Fibroblast of villous mesenchyme (primary cell): ENCODE measurements at regions not wholly inside any gene's neighbourhood (a gene's known extent, or its start where the extent isn't known, plus 50 kb on each side); places are given as distances from the start of the nearest gene placed in this dataset. TPM values are rescaled to one million over a fixed set of nuclear protein-coding genes. Genes with fewer than 3 reads are reported as not detected.
A peak's percentile ranks its signal among the peaks of the same experiment; 100 is the strongest.

Experiments
- DNase-seq: peaks from one replicate; pipeline ENCODE4 v3.0.0-alpha.2; 2010; ENCODE audit warnings: low read depth
- H3K4me3 ChIP-seq: 2 replicates; pipeline ENCODE4 v1.5.1; 2011; ENCODE audit warnings: low read depth, mild to moderate bottlenecking, low read length
- CTCF ChIP-seq: IDR thresholded peaks from 2 replicates; pipeline ENCODE4 v1.5.1; 2012; ENCODE audit warnings: low read depth, mild to moderate bottlenecking, low read length; ENCODE audit not compliant: insufficient read depth
- small RNA-seq: library from RNA; depleted of rRNA; stranded (forward); fragments of <200 nt; gene quantifications from one replicate; pipeline ENCODE3, GENCODE V24; 2012

GRCh38 chr2:223537651-223538601 lies 64.2 kb downstream of the SCG2 start:
- TF ChIP-seq CTCF = no peak
- peak; percentile 28 for DNase-seq
- no peak overlapping the region for H3K4me3 ChIP-seq

GRCh38 chr2:223538920-223539440 lies 63.2 kb downstream of the SCG2 start:
- DNase-seq = peak; percentile 32
- TF ChIP-seq CTCF = no peak
- H3K4me3 ChIP-seq = no peak overlapping the region

- no peak overlapping the region for H3K4me3 ChIP-seq
- DNase-seq = no peak
- TF ChIP-seq CTCF = no peak
Measured at GRCh38 chr2:223541546-223541945, 60.6 kb downstream of the SCG2 start.

- DNase-seq = no peak
- no peak overlapping the region for H3K4me3 ChIP-seq
- TF ChIP-seq CTCF = no peak
Measured at GRCh38 chr2:223542501-223542900, 59.7 kb downstream of the SCG2 start.

GRCh38 chr2:223545406-223545805 lies 56.8 kb downstream of the SCG2 start:
- DNase-seq = peak; percentile 62
- H3K4me3 ChIP-seq = no peak overlapping the region
- no peak for TF ChIP-seq CTCF

GRCh38 chr2:223545830-223546229 lies 56.3 kb downstream of the SCG2 start:
- TF ChIP-seq CTCF = no peak
- no peak overlapping the region for H3K4me3 ChIP-seq
- peak; percentile 87 for DNase-seq

Small RNA genes in the stretch of these regions (small RNA-seq; reads per million reads assigned to genes)
- gene HIGD1AP4 (not detected), gene RN7SL807P (not detected)
